K562 (cell line): ENCODE measurements at regions not wholly inside any gene's neighbourhood (a gene's known extent, or its start where the extent isn't known, plus 50 kb on each side); places are given as distances from the start of the nearest gene placed in this dataset.
"Not testable (repeated sequence)": the region's sequence is repeated elsewhere in the genome, so short reads cannot be mapped to it uniquely, and the experiment has no call there.

ENCODE experiments used
- ATAC-seq: fragments of 200-7000 bp; cut with Tn5 transposase; 3 replicates; pipeline ENCODE4 v1.9.1; 2020; ENCODE audit warnings: moderate library complexity
- BruUV-seq: library from RNA; stranded (reverse); fragments of 400-500 nt; replicated peaks from 2 replicates; lab custom pipeline; 2021; lab: Mats Ljungman, UMichigan
- CTCF ChIA-PET: fragments of 300-600 bp; formaldehyde crosslinking; extraction: SDS; loops from one replicate; lab custom pipeline; 2021; ENCODE audit warnings: low intra/inter-chr PET ratio; lab: Yijun Ruan, JAX
- POLR2A ChIA-PET: fragments of 300-600, 350-650 bp; sonication (Branson Sonifier 250); formaldehyde crosslinking; extraction: SDS; loops from one replicate; lab custom pipeline; 2021; ENCODE audit warnings: antibody characterized with exemption, inconsistent platforms; lab: Yijun Ruan, JAX
- DNase-seq, 4 experiments: peaks; one replicate each; pipeline versions ENCODE4 v3.0.0 to v3.0.0-alpha.2; 2011 to 2018; ENCODE audit warnings: low spot score in 3 of 4, mixed read lengths in 3 of 4; ENCODE audit errors: extremely low read depth in 1 of 4
- FAIRE-seq: peaks from 2 replicates; lab custom pipeline; 2011; peaks lifted over from hg19 to GRCh38; lab: Jason Lieb, UNC
- H2AFZ ChIP-seq: 2 replicates; pipeline ENCODE4 v1.6.0; 2011; ENCODE audit warnings: low read depth, low read length, control low read depth, inconsistent platforms
- H3K27ac ChIP-seq: fragments of 200-600 bp; 3 replicates; pipeline ENCODE4 v1.8.0; 2011; ENCODE audit warnings: low read depth, mild to moderate bottlenecking, control low read depth, inconsistent platforms, low read length, moderate library complexity, mixed read lengths; ENCODE audit errors: extremely low read depth
- H3K27me3 ChIP-seq, 2 experiments: fragments of 300-600 bp in 1 of 2; 2 replicates in 1 of 2; 3 replicates in 1 of 2; pipeline versions ENCODE4 v1.6.0 to v1.8.0; 2011; ENCODE audit warnings: inconsistent platforms in 2 of 2, low read length in 2 of 2, mild to moderate bottlenecking in 1 of 2, mixed read lengths in 1 of 2, moderate library complexity in 1 of 2; ENCODE audit not compliant: control insufficient read depth in 2 of 2, insufficient read depth in 2 of 2
- H3K36me3 ChIP-seq: fragments of 300-600 bp; 3 replicates; pipeline ENCODE4 v1.8.0; 2011; ENCODE audit warnings: mild to moderate bottlenecking, low read length, inconsistent platforms; ENCODE audit not compliant: control insufficient read depth, insufficient read depth
- H3K4me1 ChIP-seq, 2 experiments: fragments of 200-600 bp in 1 of 2; replicated peaks in 1 of 2; 2 replicates in 1 of 2; 3 replicates in 1 of 2; pipeline versions ENCODE4 v1.5.1 to v1.8.0; 2011; ENCODE audit warnings: inconsistent platforms in 2 of 2, low read length in 2 of 2, mild to moderate bottlenecking in 1 of 2, mixed read lengths in 1 of 2, moderate library complexity in 1 of 2; ENCODE audit not compliant: control insufficient read depth in 2 of 2, insufficient read depth in 2 of 2
- H3K4me2 ChIP-seq: 2 replicates; pipeline ENCODE4 v1.6.1; 2011; ENCODE audit warnings: low read length, control low read depth, inconsistent platforms, mixed read lengths; ENCODE audit not compliant: insufficient read depth
- H3K4me3 ChIP-seq: fragments of 200-600 bp; sonication (generic), shearing (Covaris generic); 2 replicates; pipeline ENCODE4 v1.5.1; 2016; ENCODE audit warnings: control low read depth, inconsistent platforms
- H3K79me2 ChIP-seq: fragments of 200-600 bp; 3 replicates; pipeline ENCODE4 v1.8.0; 2011; ENCODE audit warnings: low read length, inconsistent platforms; ENCODE audit not compliant: control insufficient read depth, insufficient read depth
- H3K9ac ChIP-seq, 2 experiments: 2 replicates each; pipeline versions ENCODE4 v1.6.0 to v1.6.1; 2011; ENCODE audit warnings: low read depth in 2 of 2, low read length in 2 of 2, control low read depth in 1 of 2, inconsistent platforms in 1 of 2, mild to moderate bottlenecking in 1 of 2, mixed read lengths in 1 of 2; ENCODE audit not compliant: insufficient read depth in 1 of 2
- H3K9me1 ChIP-seq: one replicate; pipeline ENCODE4 v1.6.0; 2011; ENCODE audit warnings: inconsistent platforms, mild to moderate bottlenecking, low read length, moderate library complexity; ENCODE audit not compliant: control insufficient read depth, insufficient read depth
- H3K9me3 ChIP-seq: replicated peaks from 2 replicates; pipeline ENCODE4 v1.5.1; 2011; ENCODE audit warnings: low read depth, low read length, inconsistent platforms; ENCODE audit not compliant: control insufficient read depth, insufficient read depth
- H4K20me1 ChIP-seq: replicated peaks from 2 replicates; pipeline ENCODE4 v1.6.1; 2011; ENCODE audit warnings: low read length, inconsistent platforms, mixed read lengths; ENCODE audit not compliant: control insufficient read depth, insufficient read depth
- ZNF12 ChIP-seq: sonication (generic); formaldehyde crosslinking; IDR thresholded peaks from 2 replicates; pipeline ENCODE4 v1.4.0; 2020; ENCODE audit warnings: mild to moderate bottlenecking, missing genetic modification reagents
- WGBS: fragments of 100-300 bp; shearing (Covaris generic); methylation state at CpG from one replicate; pipeline ENCODE4 v1.1.6; 2016; ENCODE audit warnings: low coverage, mixed read lengths; ENCODE audit not compliant: insufficient coverage; ENCODE audit errors: missing lambda C conversion rate; 5-methylcytosine and 5-hydroxymethylcytosine counted together
- in situ Hi-C: fragments of 300-500 bp; cut with MboI; formaldehyde crosslinking; loops from 4 replicates; pipeline ENCODE4 v1.15.0; 2018; ENCODE audit warnings: inconsistent platforms, mixed read lengths
- intact Hi-C: fragments of 100-400 bp; cut with micrococcal nuclease; formaldehyde crosslinking; loops from 2 replicates; pipeline ENCODE4 v1.14.2; 2022

GRCh38 chr7:6982375-6982774, 156.3 kb upstream of the CCZ1B start:
- H3K79me2 ChIP-seq, H3K4me1 ChIP-seq, H3K4me3 ChIP-seq, H3K9ac ChIP-seq, DNase-seq, H3K36me3 ChIP-seq, in situ Hi-C loops, H4K20me1 ChIP-seq, H3K27ac ChIP-seq, POLR2A ChIA-PET, intact Hi-C loops, CTCF ChIA-PET, BruUV-seq, H2AFZ ChIP-seq, H3K9me3 ChIP-seq, H3K9me1 ChIP-seq, ATAC-seq, FAIRE-seq, H3K4me2 ChIP-seq, H3K27me3 ChIP-seq: not testable (repeated sequence)
- peak; percentile 75; the same call in 1 of the 2 replicates for TF ChIP-seq ZNF12 (CRISPR knock-in tag)
- WGBS = 45% methylated on average over 2 of the region's 2 CpGs

DNA sequence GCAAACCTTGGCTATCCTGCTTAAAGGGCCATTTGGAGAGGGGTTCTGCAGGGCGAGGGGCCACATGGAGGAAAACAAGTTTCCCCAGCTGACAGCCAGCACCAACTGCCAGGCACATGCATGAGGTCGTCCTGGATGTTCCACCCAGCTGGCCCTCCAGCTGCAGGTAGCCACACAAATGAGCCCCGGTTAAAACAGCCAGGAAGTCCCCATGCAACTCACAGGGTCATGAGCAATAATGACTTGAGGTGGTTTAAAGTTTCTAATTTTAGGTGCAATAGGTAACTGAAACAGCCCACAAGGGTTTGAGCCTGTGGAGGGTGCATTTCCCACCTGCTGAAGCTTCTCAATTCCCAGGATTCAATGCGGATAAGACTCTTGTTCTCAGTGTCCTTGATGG, 160.8 kb upstream of the CCZ1B start:
- not testable (repeated sequence) for DNase-seq
- WGBS = 57% methylated on average over 4 of the region's 4 CpGs

More for the DNA sequence above, 160.8 kb upstream of the CCZ1B start:
- FAIRE-seq, H3K9ac ChIP-seq, intact Hi-C loops, POLR2A ChIA-PET, ATAC-seq, CTCF ChIA-PET, H3K9me3 ChIP-seq, H3K4me2 ChIP-seq, H3K27me3 ChIP-seq, H3K79me2 ChIP-seq, H3K4me3 ChIP-seq, H4K20me1 ChIP-seq, H3K9me1 ChIP-seq, H3K27ac ChIP-seq, in situ Hi-C loops, BruUV-seq, H2AFZ ChIP-seq, H3K36me3 ChIP-seq: not testable (repeated sequence)
- H3K4me1 ChIP-seq = peaks cover 0 to 13% of the 10 kb centered on the region in 2 experiments; a peak in 2 of 5 replicates
